B cell (primary cell): ENCODE measurements at regions not wholly inside any gene's neighbourhood (a gene's known extent, or its start where the extent isn't known, plus 50 kb on each side); places are given as distances from the start of the nearest gene placed in this dataset.

ENCODE experiments used
- EZH2 ChIP-seq: IDR thresholded peaks from 2 replicates; pipeline ENCODE4 v1.6.1; 2012; ENCODE audit warnings: borderline replicate concordance, low read depth, mild to moderate bottlenecking, moderate library complexity, low read length; ENCODE audit not compliant: insufficient read depth, poor library complexity, severe bottlenecking
- TF ChIP-seq, protein P1 (sequence below): fragments of 200-600 bp; IDR thresholded peaks from one replicate; pipeline ENCODE4 v1.8.0; 2022; ENCODE audit warnings: antibody characterized with exemption, mild to moderate bottlenecking

DNA sequence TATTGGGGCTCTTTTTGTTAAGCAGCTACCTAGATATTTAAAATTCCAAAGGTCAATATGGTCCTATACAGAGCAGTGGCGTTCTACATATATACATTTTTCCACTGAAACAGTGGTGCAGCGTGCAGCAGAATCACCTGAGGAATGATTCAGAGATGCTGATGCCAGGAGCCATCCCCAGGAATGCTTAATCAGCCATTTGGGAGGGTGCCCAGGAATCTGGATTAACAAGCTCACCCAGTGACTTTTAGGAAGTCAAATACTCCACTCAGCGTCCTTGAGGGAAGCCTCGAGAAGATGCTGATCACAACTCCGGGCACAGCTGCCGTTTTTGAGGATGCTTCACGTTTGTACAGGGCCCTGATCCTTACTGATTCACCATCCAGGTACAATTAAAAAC is 82.6 kb upstream of the ARHGEF3 start:
- TF ChIP-seq EZH2 = no peak
- TF ChIP-seq, protein P1, sequence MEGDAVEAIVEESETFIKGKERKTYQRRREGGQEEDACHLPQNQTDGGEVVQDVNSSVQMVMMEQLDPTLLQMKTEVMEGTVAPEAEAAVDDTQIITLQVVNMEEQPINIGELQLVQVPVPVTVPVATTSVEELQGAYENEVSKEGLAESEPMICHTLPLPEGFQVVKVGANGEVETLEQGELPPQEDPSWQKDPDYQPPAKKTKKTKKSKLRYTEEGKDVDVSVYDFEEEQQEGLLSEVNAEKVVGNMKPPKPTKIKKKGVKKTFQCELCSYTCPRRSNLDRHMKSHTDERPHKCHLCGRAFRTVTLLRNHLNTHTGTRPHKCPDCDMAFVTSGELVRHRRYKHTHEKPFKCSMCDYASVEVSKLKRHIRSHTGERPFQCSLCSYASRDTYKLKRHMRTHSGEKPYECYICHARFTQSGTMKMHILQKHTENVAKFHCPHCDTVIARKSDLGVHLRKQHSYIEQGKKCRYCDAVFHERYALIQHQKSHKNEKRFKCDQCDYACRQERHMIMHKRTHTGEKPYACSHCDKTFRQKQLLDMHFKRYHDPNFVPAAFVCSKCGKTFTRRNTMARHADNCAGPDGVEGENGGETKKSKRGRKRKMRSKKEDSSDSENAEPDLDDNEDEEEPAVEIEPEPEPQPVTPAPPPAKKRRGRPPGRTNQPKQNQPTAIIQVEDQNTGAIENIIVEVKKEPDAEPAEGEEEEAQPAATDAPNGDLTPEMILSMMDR = no peak
